GM12875 (cell line): ENCODE measurements at regions not wholly inside any gene's neighbourhood (a gene's known extent, or its start where the extent isn't known, plus 50 kb on each side); places are given as distances from the start of the nearest gene placed in this dataset.

Experiments
- H3K4me3 ChIP-seq: one replicate; pipeline ENCODE4 v1.5.1; 2011; ENCODE audit warnings: low read depth, low read length, control low read depth
- CTCF ChIP-seq: IDR thresholded peaks from 2 replicates; pipeline ENCODE4 v1.5.1; 2011; ENCODE audit warnings: low read depth, mild to moderate bottlenecking, control low read depth, inconsistent platforms, low read length, moderate library complexity, borderline replicate concordance; ENCODE audit not compliant: insufficient read depth

- no peak for TF ChIP-seq CTCF
- no peak overlapping the region for H3K4me3 ChIP-seq
Observed at GRCh38 chr12:24297516-24297915, 348.0 kb upstream of the SOX5 start.

DNA sequence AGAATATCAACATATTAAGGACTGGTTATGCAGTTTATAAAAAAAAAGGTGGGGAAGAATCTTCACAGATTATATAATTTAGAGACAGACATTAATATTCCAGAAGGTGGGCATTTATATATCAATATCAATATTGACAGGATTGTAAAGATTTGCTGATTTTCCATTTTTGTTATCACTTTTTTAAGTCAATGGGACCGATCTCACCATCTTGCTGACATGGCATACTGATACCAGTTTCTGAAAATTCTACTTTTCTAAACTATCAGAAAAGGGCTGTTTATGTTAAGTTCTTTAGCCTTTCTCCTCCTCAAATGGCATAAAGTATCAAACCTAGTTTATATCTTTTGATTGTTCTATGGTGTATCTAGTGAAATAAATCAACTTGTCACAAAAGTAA is 344.1 kb upstream of the SOX5 start:
- no peak for TF ChIP-seq CTCF
- no peak overlapping the region for H3K4me3 ChIP-seq

DNA sequence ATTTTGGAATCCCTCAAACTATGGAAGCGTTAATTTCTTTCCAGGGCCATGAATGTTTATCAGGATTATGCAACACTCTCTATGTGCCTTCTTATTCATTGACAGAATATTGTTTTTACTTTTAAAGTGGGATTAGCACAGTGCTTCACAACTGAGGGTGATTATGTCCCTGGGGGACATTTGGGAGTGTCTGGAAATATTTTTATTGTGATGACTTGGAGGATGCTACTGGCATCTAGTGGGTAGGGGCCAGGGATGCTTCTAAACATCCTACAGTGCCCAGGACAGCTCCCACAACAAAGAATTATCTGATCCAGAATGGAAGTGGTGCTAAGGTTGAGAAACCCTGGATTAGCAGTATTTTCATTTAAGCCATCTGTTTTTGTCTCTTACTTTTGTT is 338.5 kb upstream of the SOX5 start:
- H3K4me3 ChIP-seq, result no peak overlapping the region
- TF ChIP-seq CTCF, result no peak

DNA sequence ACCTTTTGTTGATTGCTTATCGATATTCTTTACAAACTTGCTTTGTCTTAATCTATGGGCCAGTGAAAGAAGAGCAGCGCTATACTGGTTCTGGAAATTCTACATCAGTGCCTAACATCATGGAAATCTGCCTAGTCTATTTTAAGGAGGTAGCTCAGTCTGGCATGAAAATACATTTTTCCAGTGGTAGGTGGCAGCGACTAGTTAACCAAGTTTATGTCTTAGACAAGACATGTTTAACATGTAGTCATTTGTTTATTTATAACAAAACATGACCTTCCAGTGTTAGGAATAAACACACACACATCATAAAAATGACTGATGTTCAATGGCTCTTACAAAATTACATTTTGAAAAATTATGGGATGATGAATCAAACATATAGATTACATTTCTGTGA is 336.0 kb upstream of the SOX5 start:
- TF ChIP-seq CTCF, result no peak
- no peak overlapping the region for H3K4me3 ChIP-seq

DNA sequence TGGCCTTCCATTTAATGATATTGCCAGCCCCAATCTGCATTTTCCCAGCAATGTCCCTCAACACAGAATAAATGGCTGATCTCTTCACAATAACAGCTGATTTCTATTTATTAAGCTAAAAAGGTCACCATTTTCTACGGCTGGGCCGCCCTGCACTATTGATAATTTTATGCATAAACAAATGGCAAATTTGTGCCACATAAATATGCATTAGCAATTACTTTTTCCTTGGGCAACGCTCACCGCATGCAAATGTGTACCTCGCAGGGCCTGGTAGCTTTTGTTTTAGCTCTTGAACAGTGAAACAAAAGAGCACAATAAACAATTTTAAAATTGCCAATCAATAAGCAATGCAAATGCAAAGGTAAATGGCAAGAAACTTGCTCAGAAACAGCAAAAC is 331.9 kb upstream of the SOX5 start:
- H3K4me3 ChIP-seq, result no peak overlapping the region
- no peak for TF ChIP-seq CTCF

- H3K4me3 ChIP-seq, result no peak overlapping the region
- no peak for TF ChIP-seq CTCF
Observed at GRCh38 chr12:24280056-24280842, 330.8 kb upstream of the SOX5 start.

DNA sequence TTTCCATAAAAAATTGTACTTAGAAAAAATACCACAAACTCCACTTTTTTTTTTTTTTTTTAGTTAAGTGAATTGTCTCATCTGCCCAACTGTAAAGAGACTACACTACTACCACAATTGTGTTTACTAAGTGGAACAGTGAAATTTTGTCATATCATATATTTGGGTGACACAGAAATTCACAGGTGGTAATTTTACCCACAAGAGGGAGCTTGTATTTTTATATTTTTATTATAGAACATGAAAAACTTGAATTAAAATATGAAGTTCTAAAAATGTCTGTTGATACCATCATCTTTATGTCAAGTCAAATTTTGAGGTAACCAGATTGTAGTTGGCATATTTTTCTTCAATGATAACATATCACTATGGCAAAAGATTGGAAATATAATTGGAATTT is 329.4 kb upstream of the SOX5 start:
- TF ChIP-seq CTCF, result no peak
- H3K4me3 ChIP-seq, result no peak overlapping the region
